H9 (cell line): ENCODE measurements at regions not wholly inside any gene's neighbourhood (a gene's known extent, or its start where the extent isn't known, plus 50 kb on each side); places are given as distances from the start of the nearest gene placed in this dataset.

Source experiments
- DNase-seq: peaks from one replicate; pipeline ENCODE4 v3.0.0-alpha.2; 2017
- H2AFZ ChIP-seq: one replicate; pipeline ENCODE4 v1.6.1; 2013; ENCODE audit warnings: mild to moderate bottlenecking, low read length, control low read depth, moderate library complexity
- H2AK5ac ChIP-seq: 2 replicates; pipeline ENCODE4 v1.6.1; 2013; ENCODE audit warnings: low read length, control low read depth, mixed read lengths; ENCODE audit not compliant: insufficient read length
- H2BK120ac ChIP-seq: one replicate; pipeline ENCODE4 v1.6.1; 2013; ENCODE audit warnings: low read depth, mild to moderate bottlenecking, low read length, control low read depth, inconsistent platforms; ENCODE audit not compliant: poor library complexity, severe bottlenecking
- H2BK12ac ChIP-seq: 2 replicates; pipeline ENCODE4 v1.6.1; 2013; ENCODE audit warnings: low read length, control low read depth, mixed read lengths, low read depth; ENCODE audit not compliant: insufficient read length
- H2BK15ac ChIP-seq: 2 replicates; pipeline ENCODE4 v1.6.1; 2013; ENCODE audit warnings: low read depth, low read length, control low read depth
- H2BK20ac ChIP-seq: one replicate; pipeline ENCODE4 v1.6.1; 2013; ENCODE audit warnings: low read depth, mild to moderate bottlenecking, low read length, control low read depth, inconsistent platforms; ENCODE audit not compliant: poor library complexity, severe bottlenecking
- H2BK5ac ChIP-seq: 2 replicates; pipeline ENCODE4 v1.6.1; 2013; ENCODE audit warnings: low read length, control low read depth, mixed read lengths; ENCODE audit not compliant: insufficient read length
- H3K14ac ChIP-seq: 2 replicates; pipeline ENCODE4 v1.6.1; 2013; ENCODE audit warnings: low read length, control low read depth; ENCODE audit not compliant: insufficient read depth
- H3K18ac ChIP-seq: 2 replicates; pipeline ENCODE4 v1.6.1; 2013; ENCODE audit warnings: low read depth, mild to moderate bottlenecking, mixed read lengths, low read length, control low read depth; ENCODE audit not compliant: insufficient read length
- H3K23ac ChIP-seq: 2 replicates; pipeline ENCODE4 v1.6.1; 2013; ENCODE audit warnings: low read length, control low read depth, mixed read lengths, low read depth; ENCODE audit not compliant: insufficient read length
- H3K23me2 ChIP-seq: 2 replicates; pipeline ENCODE4 v1.6.1; 2013; ENCODE audit warnings: low read depth, mild to moderate bottlenecking, mixed read lengths, low read length, control low read depth; ENCODE audit not compliant: insufficient read length, poor library complexity, severe bottlenecking
- H3K27ac ChIP-seq: 2 replicates; pipeline ENCODE4 v1.5.1; 2013; ENCODE audit warnings: low read length, control low read depth, mixed read lengths, low read depth; ENCODE audit not compliant: insufficient read length
- H3K27me3 ChIP-seq: 2 replicates; pipeline ENCODE4 v1.6.1; 2013; ENCODE audit warnings: low read length, control low read depth, inconsistent platforms; ENCODE audit not compliant: insufficient read depth
- H3K4ac ChIP-seq: 2 replicates; pipeline ENCODE4 v1.6.1; 2013; ENCODE audit warnings: low read depth, mild to moderate bottlenecking, control low read depth, inconsistent platforms, low read length, moderate library complexity
- H3K4me1 ChIP-seq: 2 replicates; pipeline ENCODE4 v1.6.1; 2013; ENCODE audit warnings: low read length, control low read depth, inconsistent platforms; ENCODE audit not compliant: insufficient read depth
- H3K4me2 ChIP-seq: 2 replicates; pipeline ENCODE4 v1.6.1; 2013; ENCODE audit warnings: low read length, control low read depth, mixed read lengths; ENCODE audit not compliant: insufficient read length, insufficient read depth
- H3K56ac ChIP-seq: 2 replicates; pipeline ENCODE4 v1.6.1; 2013; ENCODE audit warnings: low read depth, mild to moderate bottlenecking, mixed read lengths, low read length, control low read depth; ENCODE audit not compliant: insufficient read length
- H3K79me1 ChIP-seq: 2 replicates; pipeline ENCODE4 v1.6.1; 2013; ENCODE audit warnings: low read depth, mild to moderate bottlenecking, moderate library complexity, low read length, control low read depth, inconsistent platforms; ENCODE audit not compliant: insufficient read depth, poor library complexity, severe bottlenecking
- H3K79me2 ChIP-seq: 2 replicates; pipeline ENCODE4 v1.6.1; 2013; ENCODE audit warnings: low read length, control low read depth, inconsistent platforms; ENCODE audit not compliant: insufficient read depth
- H3K9ac ChIP-seq: 2 replicates; pipeline ENCODE4 v1.6.1; 2013; ENCODE audit warnings: low read length, control low read depth, mixed read lengths; ENCODE audit not compliant: insufficient read length; ENCODE audit errors: extremely low read depth
- H3K9me3 ChIP-seq: one replicate; pipeline ENCODE4 v1.6.1; 2013; ENCODE audit warnings: low read depth, low read length, inconsistent platforms; ENCODE audit not compliant: control insufficient read depth
- H3T11ph ChIP-seq: one replicate; pipeline ENCODE4 v1.6.1; 2013; ENCODE audit warnings: mild to moderate bottlenecking, low read length, control low read depth, inconsistent platforms
- H4K20me1 ChIP-seq: one replicate; pipeline ENCODE4 v1.6.1; 2013; ENCODE audit not compliant: control insufficient read depth, insufficient read length, insufficient read depth
- H4K5ac ChIP-seq: 2 replicates; pipeline ENCODE4 v1.6.1; 2013; ENCODE audit warnings: low read depth, mild to moderate bottlenecking, mixed read lengths, low read length, control low read depth; ENCODE audit not compliant: insufficient read length
- H4K8ac ChIP-seq: replicated peaks from 2 replicates; pipeline ENCODE4 v1.6.1; 2013; ENCODE audit warnings: low read length, control low read depth, mixed read lengths, low read depth; ENCODE audit not compliant: insufficient read length
- H4K91ac ChIP-seq: 2 replicates; pipeline ENCODE4 v1.6.1; 2013; ENCODE audit warnings: low read depth, mild to moderate bottlenecking, moderate library complexity, mixed read lengths, low read length, control low read depth; ENCODE audit not compliant: insufficient read length
- H3K27ac Mint-ChIP-seq, 3 experiments: 2 replicates in 2 of 3; 3 replicates in 1 of 3; pipeline ENCODE4 v1.8.0; 2020 to 2021; ENCODE audit warnings: mixed read lengths in 3 of 3, mild to moderate bottlenecking in 1 of 3, moderate library complexity in 1 of 3
- H3K27me3 Mint-ChIP-seq: 2 replicates; pipeline ENCODE4 v1.8.0; 2021; ENCODE audit warnings: low read depth, mild to moderate bottlenecking, moderate library complexity, mixed read lengths
- H3K36me3 Mint-ChIP-seq, 3 experiments: 2 replicates in 2 of 3; 3 replicates in 1 of 3; pipeline ENCODE4 v1.8.0; 2020 to 2021; ENCODE audit warnings: low read depth in 3 of 3, mixed read lengths in 3 of 3; ENCODE audit not compliant: insufficient read depth in 1 of 3
- H3K4me1 Mint-ChIP-seq, 2 experiments: 2 replicates each; pipeline ENCODE4 v1.8.0; 2020; ENCODE audit warnings: mixed read lengths in 2 of 2
- H3K4me3 Mint-ChIP-seq, 2 experiments: 2 replicates in 1 of 2; 3 replicates in 1 of 2; pipeline ENCODE4 v1.8.0; 2020 to 2021; ENCODE audit warnings: mild to moderate bottlenecking in 2 of 2, mixed read lengths in 2 of 2, moderate library complexity in 1 of 2
- H3K9me3 Mint-ChIP-seq, 2 experiments: 2 replicates in 1 of 2; 3 replicates in 1 of 2; pipeline ENCODE4 v1.8.0; 2020; ENCODE audit warnings: mild to moderate bottlenecking in 2 of 2, mixed read lengths in 2 of 2, moderate library complexity in 1 of 2
- CTCF ChIP-seq: fragments of 200-600 bp; sonication (generic); conservative IDR thresholded peaks from 3 replicates; pipeline ENCODE4 v1.8.0; 2021; ENCODE audit warnings: antibody characterized with exemption, mild to moderate bottlenecking
- WGBS: extraction: QIAGEN DNeasy Blood & Tissue Kit; methylation state at CpG from one replicate; pipeline ENCODE4 v1.1.7; 2013; ENCODE audit warnings: missing lambda C conversion rate, low lambda C conversion rate, mixed read lengths; ENCODE audit not compliant: insufficient read length; ENCODE audit errors: extremely low coverage; 5-methylcytosine and 5-hydroxymethylcytosine counted together

DNA sequence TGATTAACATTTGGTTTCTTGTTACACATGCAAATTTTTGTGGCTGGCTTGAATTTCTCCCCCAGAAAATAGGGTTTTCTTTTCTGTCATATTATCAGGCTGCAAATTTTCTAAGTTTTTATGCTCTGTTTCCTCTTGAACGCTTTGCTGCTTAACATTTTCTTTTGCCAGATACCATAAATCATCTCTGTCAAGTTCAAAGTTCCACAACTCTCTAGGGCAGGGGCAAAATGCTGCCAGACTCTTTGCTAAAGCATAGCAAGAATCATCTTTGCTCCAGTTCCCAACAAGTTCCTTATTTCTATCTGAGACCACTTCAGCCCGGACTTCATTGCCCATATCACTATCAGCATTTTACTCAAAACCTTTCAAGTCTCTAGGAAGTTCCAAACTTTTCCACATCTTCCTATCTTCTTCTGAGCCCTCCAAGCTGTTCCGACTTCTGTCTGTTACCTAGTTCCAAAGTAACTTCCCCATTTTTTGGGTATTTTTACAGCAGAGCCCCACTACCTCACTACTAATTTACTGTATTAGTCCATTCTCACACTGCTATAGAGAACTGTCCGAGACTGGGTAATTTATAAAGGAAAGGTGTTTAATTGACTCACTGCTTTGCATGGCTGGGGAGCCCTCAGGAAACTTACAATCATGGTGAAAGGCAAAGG is 486.9 kb upstream of the NCAM2 start:
- Mint-ChIP-seq H3K9me3 (peaks cover 11 to 17% of the 10 kb centered on the region in 2 experiments; a peak in 4 of 5 replicates), H3K4me1 (no peaks in the 10 kb centered on the region), H3K4me3 (no peak overlapping the region), H3K36me3 (peaks cover 0 to 28% (median 7%) of the 10 kb centered on the region in 3 experiments; a peak in 4 of 7 replicates), H3K27me3 (no peaks in the 10 kb centered on the region; the same call in 1 of the 2 replicates), H3K27ac (no peak overlapping the region)
- Histone ChIP-seq H3K4me2 (no peak overlapping the region), H3K18ac (no peak overlapping the region), H3K27ac (no peak overlapping the region), H2AFZ (no peak overlapping the region), H4K20me1 (no peaks in the 10 kb centered on the region), H3K4ac (no peak overlapping the region), H3K14ac (no peak overlapping the region), H2BK15ac (no peak overlapping the region), H2BK12ac (no peak overlapping the region), H2BK120ac (no peak overlapping the region), H4K91ac (no peak overlapping the region), H3K23ac (no peak overlapping the region), H3K9ac (no peak overlapping the region), H2BK5ac (no peak overlapping the region), H3K56ac (no peak overlapping the region), H2BK20ac (no peak overlapping the region), H3K79me2 (no peaks in the 10 kb centered on the region), H3K27me3 (no peaks in the 10 kb centered on the region), H4K8ac (no peak overlapping the region), H3K23me2 (no peaks in the 10 kb centered on the region), H3K9me3 (no peaks in the 10 kb centered on the region), H2AK5ac (no peak overlapping the region), H3K4me1 (no peaks in the 10 kb centered on the region), H3K79me1 (no peaks in the 10 kb centered on the region), H4K5ac (no peak overlapping the region), H3T11ph (no peak overlapping the region)
- TF ChIP-seq CTCF = no peak
- WGBS = no CpG with 5 or more reads among the region's 4 CpGs
- DNase-seq = no peak
